ENCODE measurements at regions not wholly inside any gene's neighbourhood (a gene's known extent, or its start where the extent isn't known, plus 50 kb on each side); places are given as distances from the start of the nearest gene placed in this dataset.

- no peak for DNase-seq
Observed at GRCh38 chr6:53412751-53413150, 64.0 kb upstream of the ELOVL5 start.

- no peak for DNase-seq
Observed at GRCh38 chr6:53412021-53412715, 63.4 kb upstream of the ELOVL5 start.

GRCh38 chr6:53411451-53411850, 62.7 kb upstream of the ELOVL5 start:
- DNase-seq = no peak

GRCh38 chr6:53410508-53411258, 61.9 kb upstream of the ELOVL5 start:
- DNase-seq = peak; percentile 56

GRCh38 chr6:53408826-53409225, 60.1 kb upstream of the ELOVL5 start:
- DNase-seq = no peak

GRCh38 chr6:53399027-53399344, 50.2 kb upstream of the ELOVL5 start:
- no peak for DNase-seq

- no peak for DNase-seq
Observed at GRCh38 chr6:53398247-53399026, 49.7 kb upstream of the ELOVL5 start.
